ENCODE measurements at regions not wholly inside any gene's neighbourhood (a gene's known extent, or its start where the extent isn't known, plus 50 kb on each side); places are given as distances from the start of the nearest gene placed in this dataset.

GRCh38 chr6:56802584-56802983 lies 152.3 kb upstream of the BEND6 start:
- TF ChIP-seq, protein P1, sequence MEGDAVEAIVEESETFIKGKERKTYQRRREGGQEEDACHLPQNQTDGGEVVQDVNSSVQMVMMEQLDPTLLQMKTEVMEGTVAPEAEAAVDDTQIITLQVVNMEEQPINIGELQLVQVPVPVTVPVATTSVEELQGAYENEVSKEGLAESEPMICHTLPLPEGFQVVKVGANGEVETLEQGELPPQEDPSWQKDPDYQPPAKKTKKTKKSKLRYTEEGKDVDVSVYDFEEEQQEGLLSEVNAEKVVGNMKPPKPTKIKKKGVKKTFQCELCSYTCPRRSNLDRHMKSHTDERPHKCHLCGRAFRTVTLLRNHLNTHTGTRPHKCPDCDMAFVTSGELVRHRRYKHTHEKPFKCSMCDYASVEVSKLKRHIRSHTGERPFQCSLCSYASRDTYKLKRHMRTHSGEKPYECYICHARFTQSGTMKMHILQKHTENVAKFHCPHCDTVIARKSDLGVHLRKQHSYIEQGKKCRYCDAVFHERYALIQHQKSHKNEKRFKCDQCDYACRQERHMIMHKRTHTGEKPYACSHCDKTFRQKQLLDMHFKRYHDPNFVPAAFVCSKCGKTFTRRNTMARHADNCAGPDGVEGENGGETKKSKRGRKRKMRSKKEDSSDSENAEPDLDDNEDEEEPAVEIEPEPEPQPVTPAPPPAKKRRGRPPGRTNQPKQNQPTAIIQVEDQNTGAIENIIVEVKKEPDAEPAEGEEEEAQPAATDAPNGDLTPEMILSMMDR (IDR thresholded peaks at IDR 0.05 in 2 of 3, conservative IDR thresholded peaks at IDR 0.05 in 1 of 3; ENCODE audit: borderline replicate concordance in 1 of 3, insufficient read depth in 1 of 3, low read depth in 2 of 3, low read length in 2 of 3) = no peak
- TF ChIP-seq POLR2AphosphoS5 (IDR thresholded peaks at IDR 0.05; ENCODE audit: low read depth, low read length) (no peak), POLR2A (IDR thresholded peaks at IDR 0.05; ENCODE audit: borderline replicate concordance, extremely low read depth, insufficient read depth, insufficient read length) (no peak), JUND (IDR thresholded peaks at IDR 0.05) (no peak), RAD21 (IDR thresholded peaks at IDR 0.05; ENCODE audit: low read depth) (no peak), EZH2 (IDR thresholded peaks at IDR 0.05) (no peak), ZNF274 (IDR thresholded peaks at IDR 0.05; ENCODE audit: low read depth, low read length) (no peak), ELF1 (IDR thresholded peaks at IDR 0.05; ENCODE audit: borderline replicate concordance, low read depth) (no peak), YY1 (IDR thresholded peaks at IDR 0.05; ENCODE audit: extremely low read depth, insufficient replicate concordance, low read depth, low read length) (no peak), SIN3A (IDR thresholded peaks at IDR 0.05; ENCODE audit: low read depth) (no peak), CEBPB (IDR thresholded peaks at IDR 0.05; ENCODE audit: low read depth) (no peak), ZBTB33 (IDR thresholded peaks at IDR 0.05; ENCODE audit: extremely low read depth, insufficient replicate concordance, low read length) (no peak), EZH2phosphoT487 (IDR thresholded peaks at IDR 0.05; ENCODE audit: borderline replicate concordance) (no peak)
- TF ChIP-seq, protein P2, sequence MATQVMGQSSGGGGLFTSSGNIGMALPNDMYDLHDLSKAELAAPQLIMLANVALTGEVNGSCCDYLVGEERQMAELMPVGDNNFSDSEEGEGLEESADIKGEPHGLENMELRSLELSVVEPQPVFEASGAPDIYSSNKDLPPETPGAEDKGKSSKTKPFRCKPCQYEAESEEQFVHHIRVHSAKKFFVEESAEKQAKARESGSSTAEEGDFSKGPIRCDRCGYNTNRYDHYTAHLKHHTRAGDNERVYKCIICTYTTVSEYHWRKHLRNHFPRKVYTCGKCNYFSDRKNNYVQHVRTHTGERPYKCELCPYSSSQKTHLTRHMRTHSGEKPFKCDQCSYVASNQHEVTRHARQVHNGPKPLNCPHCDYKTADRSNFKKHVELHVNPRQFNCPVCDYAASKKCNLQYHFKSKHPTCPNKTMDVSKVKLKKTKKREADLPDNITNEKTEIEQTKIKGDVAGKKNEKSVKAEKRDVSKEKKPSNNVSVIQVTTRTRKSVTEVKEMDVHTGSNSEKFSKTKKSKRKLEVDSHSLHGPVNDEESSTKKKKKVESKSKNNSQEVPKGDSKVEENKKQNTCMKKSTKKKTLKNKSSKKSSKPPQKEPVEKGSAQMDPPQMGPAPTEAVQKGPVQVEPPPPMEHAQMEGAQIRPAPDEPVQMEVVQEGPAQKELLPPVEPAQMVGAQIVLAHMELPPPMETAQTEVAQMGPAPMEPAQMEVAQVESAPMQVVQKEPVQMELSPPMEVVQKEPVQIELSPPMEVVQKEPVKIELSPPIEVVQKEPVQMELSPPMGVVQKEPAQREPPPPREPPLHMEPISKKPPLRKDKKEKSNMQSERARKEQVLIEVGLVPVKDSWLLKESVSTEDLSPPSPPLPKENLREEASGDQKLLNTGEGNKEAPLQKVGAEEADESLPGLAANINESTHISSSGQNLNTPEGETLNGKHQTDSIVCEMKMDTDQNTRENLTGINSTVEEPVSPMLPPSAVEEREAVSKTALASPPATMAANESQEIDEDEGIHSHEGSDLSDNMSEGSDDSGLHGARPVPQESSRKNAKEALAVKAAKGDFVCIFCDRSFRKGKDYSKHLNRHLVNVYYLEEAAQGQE (IDR thresholded peaks at IDR 0.05; ENCODE audit: low read depth) = no peak
